H1 (cell line): ENCODE measurements at regions not wholly inside any gene's neighbourhood (a gene's known extent, or its start where the extent isn't known, plus 50 kb on each side); places are given as distances from the start of the nearest gene placed in this dataset.

Experiments used
- MAFK ChIP-seq: IDR thresholded peaks from 2 replicates; pipeline ENCODE4 v1.6.1; 2012; ENCODE audit warnings: low read depth, mild to moderate bottlenecking, improper control_type of control experiment, low read length
- SP2 ChIP-seq: IDR thresholded peaks from 2 replicates; pipeline ENCODE4 v1.6.1; 2012; ENCODE audit warnings: mild to moderate bottlenecking, low read length, inconsistent platforms

GRCh38 chr4:137711502-137711901 is 179.2 kb upstream of the PCDH18 start (continued):
- TF ChIP-seq MAFK (no peak), SP2 (no peak)
